WTC11 (cell line): ENCODE measurements at regions not wholly inside any gene's neighbourhood (a gene's known extent, or its start where the extent isn't known, plus 50 kb on each side); places are given as distances from the start of the nearest gene placed in this dataset.

Experiments
- ATAC-seq: fragments of 200-7000 bp; cut with Tn5 transposase; 2 replicates; pipeline ENCODE4 v1.10.0; 2021; ENCODE audit warnings: mild to moderate bottlenecking, moderate library complexity
- CTCF ChIA-PET: fragments of 300-600 bp; sonication (Branson Sonifier 250); formaldehyde crosslinking; loops from one replicate; lab custom pipeline; 2021; ENCODE audit warnings: antibody characterized with exemption; lab: Charles Lee
- POLR2A ChIA-PET: fragments of 350-600 bp; sonication (Branson Sonifier 250); formaldehyde crosslinking; loops from one replicate; lab custom pipeline; 2021; ENCODE audit warnings: antibody characterized with exemption; lab: Charles Lee
- DNase-seq: peaks from one replicate; pipeline ENCODE4 v3.0.0; 2021; ENCODE audit warnings: low spot score
- H3K27ac Mint-ChIP-seq: 2 replicates; pipeline ENCODE4 v1.8.0; 2021; ENCODE audit warnings: mixed read lengths
- H3K27me3 Mint-ChIP-seq: 2 replicates; pipeline ENCODE4 v1.8.0; 2021; ENCODE audit warnings: low read depth, mild to moderate bottlenecking, moderate library complexity, mixed read lengths
- H3K36me3 Mint-ChIP-seq: 2 replicates; pipeline ENCODE4 v1.8.0; 2021; ENCODE audit warnings: mixed read lengths
- H3K4me1 Mint-ChIP-seq: 2 replicates; pipeline ENCODE4 v1.8.0; 2022; ENCODE audit warnings: mixed read lengths
- H3K4me3 Mint-ChIP-seq: 2 replicates; pipeline ENCODE4 v1.8.0; 2021; ENCODE audit warnings: mild to moderate bottlenecking, moderate library complexity, mixed read lengths
- H3K9me3 Mint-ChIP-seq: 2 replicates; pipeline ENCODE4 v1.8.0; 2021; ENCODE audit warnings: mixed read lengths
- CBFB ChIP-seq: sonication (generic); formaldehyde crosslinking; IDR thresholded peaks from 2 replicates; pipeline ENCODE4 v1.8.1; 2022; ENCODE audit warnings: mild to moderate bottlenecking, low read depth, missing genetic modification reagents
- CDX4 ChIP-seq: fragments of 250-450 bp; sonication (Bioruptor Pico); IDR thresholded peaks from 2 replicates; pipeline ENCODE4 v1.9.0; 2021; ENCODE audit warnings: moderate library complexity, mild to moderate bottlenecking, inconsistent platforms, borderline replicate concordance
- ELF4 ChIP-seq: sonication (generic); formaldehyde crosslinking; IDR thresholded peaks from 2 replicates; pipeline ENCODE4 v1.8.1; 2022; ENCODE audit warnings: low read depth, mild to moderate bottlenecking, moderate library complexity, missing genetic modification reagents
- ETV6 ChIP-seq: sonication (generic); formaldehyde crosslinking; IDR thresholded peaks from 2 replicates; pipeline ENCODE4 v1.8.1; 2022; ENCODE audit warnings: mild to moderate bottlenecking, missing genetic modification reagents
- FOXP1 ChIP-seq: sonication (generic); formaldehyde crosslinking; IDR thresholded peaks from 2 replicates; pipeline ENCODE4 v1.8.0; 2022; ENCODE audit warnings: missing genetic modification reagents, mild to moderate bottlenecking, moderate library complexity, borderline replicate concordance
- GTF2I ChIP-seq: fragments of 250-450 bp; sonication (Bioruptor Pico); conservative IDR thresholded peaks from 2 replicates; pipeline ENCODE4 v1.4.0; 2021; ENCODE audit warnings: mild to moderate bottlenecking
- IRF1 ChIP-seq: sonication (generic); formaldehyde crosslinking; IDR thresholded peaks from 2 replicates; pipeline ENCODE4 v1.8.0; 2023; ENCODE audit warnings: missing genetic modification reagents
- JAZF1 ChIP-seq: fragments of 250-450 bp; sonication (Bioruptor Pico); IDR thresholded peaks from 2 replicates; pipeline ENCODE4 v1.9.0; 2021; ENCODE audit warnings: moderate library complexity, mild to moderate bottlenecking, inconsistent platforms
- JUN ChIP-seq: sonication (generic); formaldehyde crosslinking; IDR thresholded peaks from 2 replicates; pipeline ENCODE4 v1.8.0; 2023; ENCODE audit warnings: mild to moderate bottlenecking, missing genetic modification reagents
- KAT7 ChIP-seq: sonication (generic); formaldehyde crosslinking; IDR thresholded peaks from 2 replicates; pipeline ENCODE4 v1.8.1; 2023; ENCODE audit warnings: missing genetic modification reagents, mild to moderate bottlenecking, borderline replicate concordance
- MYBL2 ChIP-seq: sonication (generic); formaldehyde crosslinking; IDR thresholded peaks from 2 replicates; pipeline ENCODE4 v1.8.1; 2023; ENCODE audit warnings: mild to moderate bottlenecking, moderate library complexity, missing genetic modification reagents
- NFATC4 ChIP-seq: fragments of 250-450 bp; sonication (Bioruptor Pico); IDR thresholded peaks from 2 replicates; pipeline ENCODE4 v1.9.0; 2021; ENCODE audit warnings: mild to moderate bottlenecking
- NR1H2 ChIP-seq: sonication (generic); formaldehyde crosslinking; IDR thresholded peaks from 2 replicates; pipeline ENCODE4 v1.9.0; 2021; ENCODE audit warnings: mild to moderate bottlenecking, moderate library complexity, missing genetic modification reagents
- RELA ChIP-seq: sonication (generic); formaldehyde crosslinking; IDR thresholded peaks from 2 replicates; pipeline ENCODE4 v1.8.1; 2022; ENCODE audit warnings: missing genetic modification reagents, mild to moderate bottlenecking, borderline replicate concordance
- SMAD3 ChIP-seq: sonication (generic); formaldehyde crosslinking; IDR thresholded peaks from 2 replicates; pipeline ENCODE4 v1.8.0; 2022; ENCODE audit warnings: missing genetic modification reagents, mild to moderate bottlenecking, borderline replicate concordance
- TCF7 ChIP-seq: sonication (generic); formaldehyde crosslinking; IDR thresholded peaks from 2 replicates; pipeline ENCODE4 v1.8.0; 2022; ENCODE audit warnings: mild to moderate bottlenecking, low read depth, missing genetic modification reagents, moderate library complexity
- TP53 ChIP-seq: sonication (generic); formaldehyde crosslinking; IDR thresholded peaks from 2 replicates; pipeline ENCODE4 v1.8.1; 2023; ENCODE audit warnings: mild to moderate bottlenecking, missing genetic modification reagents
- ZBTB21 ChIP-seq: sonication (generic); formaldehyde crosslinking; IDR thresholded peaks from 2 replicates; pipeline ENCODE4 v1.8.1; 2023; ENCODE audit warnings: mild to moderate bottlenecking, missing genetic modification reagents, borderline replicate concordance
- ZNF138 ChIP-seq: sonication (generic); formaldehyde crosslinking; conservative IDR thresholded peaks from 2 replicates; pipeline ENCODE4 v1.8.1; 2022; ENCODE audit warnings: mild to moderate bottlenecking, moderate library complexity, missing genetic modification reagents
- ZNF232 ChIP-seq: sonication (generic); formaldehyde crosslinking; IDR thresholded peaks from 2 replicates; pipeline ENCODE4 v1.8.0; 2022; ENCODE audit warnings: mild to moderate bottlenecking, missing genetic modification reagents
- TF ChIP-seq, protein P1 (sequence below): sonication (generic); formaldehyde crosslinking; IDR thresholded peaks from 2 replicates; pipeline ENCODE4 v1.8.1; 2023; ENCODE audit warnings: mild to moderate bottlenecking, missing genetic modification reagents, borderline replicate concordance
- TF ChIP-seq, protein P2 (sequence below): sonication (generic); formaldehyde crosslinking; IDR thresholded peaks from 2 replicates; pipeline ENCODE4 v1.8.1; 2022; ENCODE audit warnings: mild to moderate bottlenecking, moderate library complexity, missing genetic modification reagents
- TF ChIP-seq, protein P3 (sequence below): fragments of 200-600 bp; IDR thresholded peaks from 2 replicates; pipeline ENCODE4 v1.8.0; 2022; ENCODE audit warnings: antibody characterized with exemption
- TF ChIP-seq, protein P4 (sequence below): sonication (generic); formaldehyde crosslinking; conservative IDR thresholded peaks from 2 replicates; pipeline ENCODE4 v1.8.1; 2023; ENCODE audit warnings: mild to moderate bottlenecking, low read depth, missing genetic modification reagents, moderate library complexity
- TF ChIP-seq, protein P5 (sequence below): sonication (generic); formaldehyde crosslinking; IDR thresholded peaks from 2 replicates; pipeline ENCODE4 v1.8.1; 2022; ENCODE audit warnings: low read depth, missing genetic modification reagents, borderline replicate concordance

GRCh38 chr9:24801344-24801743 is 255.6 kb upstream of the IZUMO3 start:
- ATAC-seq (no peak), DNase-seq (no peak)
- Mint-ChIP-seq H3K27ac (no peak overlapping the region), H3K4me1 (peaks cover 11% of the 10 kb centered on the region), H3K36me3 (no peaks in the 10 kb centered on the region), H3K27me3 (no peaks in the 10 kb centered on the region), H3K9me3 (no peaks in the 10 kb centered on the region), H3K4me3 (no peak overlapping the region)
- no peak for TF ChIP-seq CDX4 (CRISPR knock-in tag)
- no peak for TF ChIP-seq JUN (CRISPR knock-in tag)
- TF ChIP-seq, protein P1, sequence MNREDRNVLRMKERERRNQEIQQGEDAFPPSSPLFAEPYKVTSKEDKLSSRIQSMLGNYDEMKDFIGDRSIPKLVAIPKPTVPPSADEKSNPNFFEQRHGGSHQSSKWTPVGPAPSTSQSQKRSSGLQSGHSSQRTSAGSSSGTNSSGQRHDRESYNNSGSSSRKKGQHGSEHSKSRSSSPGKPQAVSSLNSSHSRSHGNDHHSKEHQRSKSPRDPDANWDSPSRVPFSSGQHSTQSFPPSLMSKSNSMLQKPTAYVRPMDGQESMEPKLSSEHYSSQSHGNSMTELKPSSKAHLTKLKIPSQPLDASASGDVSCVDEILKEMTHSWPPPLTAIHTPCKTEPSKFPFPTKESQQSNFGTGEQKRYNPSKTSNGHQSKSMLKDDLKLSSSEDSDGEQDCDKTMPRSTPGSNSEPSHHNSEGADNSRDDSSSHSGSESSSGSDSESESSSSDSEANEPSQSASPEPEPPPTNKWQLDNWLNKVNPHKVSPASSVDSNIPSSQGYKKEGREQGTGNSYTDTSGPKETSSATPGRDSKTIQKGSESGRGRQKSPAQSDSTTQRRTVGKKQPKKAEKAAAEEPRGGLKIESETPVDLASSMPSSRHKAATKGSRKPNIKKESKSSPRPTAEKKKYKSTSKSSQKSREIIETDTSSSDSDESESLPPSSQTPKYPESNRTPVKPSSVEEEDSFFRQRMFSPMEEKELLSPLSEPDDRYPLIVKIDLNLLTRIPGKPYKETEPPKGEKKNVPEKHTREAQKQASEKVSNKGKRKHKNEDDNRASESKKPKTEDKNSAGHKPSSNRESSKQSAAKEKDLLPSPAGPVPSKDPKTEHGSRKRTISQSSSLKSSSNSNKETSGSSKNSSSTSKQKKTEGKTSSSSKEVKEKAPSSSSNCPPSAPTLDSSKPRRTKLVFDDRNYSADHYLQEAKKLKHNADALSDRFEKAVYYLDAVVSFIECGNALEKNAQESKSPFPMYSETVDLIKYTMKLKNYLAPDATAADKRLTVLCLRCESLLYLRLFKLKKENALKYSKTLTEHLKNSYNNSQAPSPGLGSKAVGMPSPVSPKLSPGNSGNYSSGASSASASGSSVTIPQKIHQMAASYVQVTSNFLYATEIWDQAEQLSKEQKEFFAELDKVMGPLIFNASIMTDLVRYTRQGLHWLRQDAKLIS (CRISPR knock-in tag): no peak
- no peak for TF ChIP-seq TP53
- TF ChIP-seq, protein P2, sequence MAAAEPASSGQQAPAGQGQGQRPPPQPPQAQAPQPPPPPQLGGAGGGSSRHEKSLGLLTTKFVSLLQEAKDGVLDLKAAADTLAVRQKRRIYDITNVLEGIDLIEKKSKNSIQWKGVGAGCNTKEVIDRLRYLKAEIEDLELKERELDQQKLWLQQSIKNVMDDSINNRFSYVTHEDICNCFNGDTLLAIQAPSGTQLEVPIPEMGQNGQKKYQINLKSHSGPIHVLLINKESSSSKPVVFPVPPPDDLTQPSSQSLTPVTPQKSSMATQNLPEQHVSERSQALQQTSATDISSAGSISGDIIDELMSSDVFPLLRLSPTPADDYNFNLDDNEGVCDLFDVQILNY (CRISPR knock-in tag): no peak
- TF ChIP-seq ETV6 (CRISPR knock-in tag): no peak
- no peak for TF ChIP-seq MYBL2
- no peak for TF ChIP-seq NFATC4 (CRISPR knock-in tag)
- POLR2A ChIA-PET: no interaction called here
- CTCF ChIA-PET: no interaction called here

- no peaks in the 10 kb centered on the region for H3K4me1 Mint-ChIP-seq
- no peak overlapping the region for H3K4me3 Mint-ChIP-seq
- H3K27ac Mint-ChIP-seq: no peak overlapping the region
- H3K9me3 Mint-ChIP-seq: peaks cover 5% of the 10 kb centered on the region; the same call in 1 of the 2 replicates
- ChIA-PET CTCF (no interaction called here), POLR2A (no interaction called here)
- no peak for ATAC-seq
- DNase-seq: no peak
- no peaks in the 10 kb centered on the region for H3K27me3 Mint-ChIP-seq
- no peaks in the 10 kb centered on the region for H3K36me3 Mint-ChIP-seq
- TF ChIP-seq, protein P3, sequence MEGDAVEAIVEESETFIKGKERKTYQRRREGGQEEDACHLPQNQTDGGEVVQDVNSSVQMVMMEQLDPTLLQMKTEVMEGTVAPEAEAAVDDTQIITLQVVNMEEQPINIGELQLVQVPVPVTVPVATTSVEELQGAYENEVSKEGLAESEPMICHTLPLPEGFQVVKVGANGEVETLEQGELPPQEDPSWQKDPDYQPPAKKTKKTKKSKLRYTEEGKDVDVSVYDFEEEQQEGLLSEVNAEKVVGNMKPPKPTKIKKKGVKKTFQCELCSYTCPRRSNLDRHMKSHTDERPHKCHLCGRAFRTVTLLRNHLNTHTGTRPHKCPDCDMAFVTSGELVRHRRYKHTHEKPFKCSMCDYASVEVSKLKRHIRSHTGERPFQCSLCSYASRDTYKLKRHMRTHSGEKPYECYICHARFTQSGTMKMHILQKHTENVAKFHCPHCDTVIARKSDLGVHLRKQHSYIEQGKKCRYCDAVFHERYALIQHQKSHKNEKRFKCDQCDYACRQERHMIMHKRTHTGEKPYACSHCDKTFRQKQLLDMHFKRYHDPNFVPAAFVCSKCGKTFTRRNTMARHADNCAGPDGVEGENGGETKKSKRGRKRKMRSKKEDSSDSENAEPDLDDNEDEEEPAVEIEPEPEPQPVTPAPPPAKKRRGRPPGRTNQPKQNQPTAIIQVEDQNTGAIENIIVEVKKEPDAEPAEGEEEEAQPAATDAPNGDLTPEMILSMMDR: no peak
- TF ChIP-seq NFATC4 (CRISPR knock-in tag) (no peak), IRF1 (no peak), TCF7 (CRISPR knock-in tag) (no peak), KAT7 (CRISPR knock-in tag) (no peak), ZNF138 (CRISPR knock-in tag) (no peak), RELA (CRISPR knock-in tag) (no peak), SMAD3 (CRISPR knock-in tag) (no peak), ZBTB21 (CRISPR knock-in tag) (no peak), JAZF1 (no peak), ZNF232 (no peak), NR1H2 (no peak), ELF4 (no peak), FOXP1 (CRISPR knock-in tag) (no peak), CBFB (no peak), GTF2I (CRISPR knock-in tag) (no peak)
- TF ChIP-seq, protein P4, sequence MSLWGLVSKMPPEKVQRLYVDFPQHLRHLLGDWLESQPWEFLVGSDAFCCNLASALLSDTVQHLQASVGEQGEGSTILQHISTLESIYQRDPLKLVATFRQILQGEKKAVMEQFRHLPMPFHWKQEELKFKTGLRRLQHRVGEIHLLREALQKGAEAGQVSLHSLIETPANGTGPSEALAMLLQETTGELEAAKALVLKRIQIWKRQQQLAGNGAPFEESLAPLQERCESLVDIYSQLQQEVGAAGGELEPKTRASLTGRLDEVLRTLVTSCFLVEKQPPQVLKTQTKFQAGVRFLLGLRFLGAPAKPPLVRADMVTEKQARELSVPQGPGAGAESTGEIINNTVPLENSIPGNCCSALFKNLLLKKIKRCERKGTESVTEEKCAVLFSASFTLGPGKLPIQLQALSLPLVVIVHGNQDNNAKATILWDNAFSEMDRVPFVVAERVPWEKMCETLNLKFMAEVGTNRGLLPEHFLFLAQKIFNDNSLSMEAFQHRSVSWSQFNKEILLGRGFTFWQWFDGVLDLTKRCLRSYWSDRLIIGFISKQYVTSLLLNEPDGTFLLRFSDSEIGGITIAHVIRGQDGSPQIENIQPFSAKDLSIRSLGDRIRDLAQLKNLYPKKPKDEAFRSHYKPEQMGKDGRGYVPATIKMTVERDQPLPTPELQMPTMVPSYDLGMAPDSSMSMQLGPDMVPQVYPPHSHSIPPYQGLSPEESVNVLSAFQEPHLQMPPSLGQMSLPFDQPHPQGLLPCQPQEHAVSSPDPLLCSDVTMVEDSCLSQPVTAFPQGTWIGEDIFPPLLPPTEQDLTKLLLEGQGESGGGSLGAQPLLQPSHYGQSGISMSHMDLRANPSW: no peak
- TF ChIP-seq, protein P5, sequence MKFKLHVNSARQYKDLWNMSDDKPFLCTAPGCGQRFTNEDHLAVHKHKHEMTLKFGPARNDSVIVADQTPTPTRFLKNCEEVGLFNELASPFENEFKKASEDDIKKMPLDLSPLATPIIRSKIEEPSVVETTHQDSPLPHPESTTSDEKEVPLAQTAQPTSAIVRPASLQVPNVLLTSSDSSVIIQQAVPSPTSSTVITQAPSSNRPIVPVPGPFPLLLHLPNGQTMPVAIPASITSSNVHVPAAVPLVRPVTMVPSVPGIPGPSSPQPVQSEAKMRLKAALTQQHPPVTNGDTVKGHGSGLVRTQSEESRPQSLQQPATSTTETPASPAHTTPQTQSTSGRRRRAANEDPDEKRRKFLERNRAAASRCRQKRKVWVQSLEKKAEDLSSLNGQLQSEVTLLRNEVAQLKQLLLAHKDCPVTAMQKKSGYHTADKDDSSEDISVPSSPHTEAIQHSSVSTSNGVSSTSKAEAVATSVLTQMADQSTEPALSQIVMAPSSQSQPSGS: no peak
Measured at GRCh38 chr9:24793787-24794186, 248.1 kb upstream of the IZUMO3 start.
